GM18511 (cell line): ENCODE measurements at regions not wholly inside any gene's neighbourhood (a gene's known extent, or its start where the extent isn't known, plus 50 kb on each side); places are given as distances from the start of the nearest gene placed in this dataset.
"Not testable (repeated sequence)": the region's sequence is repeated elsewhere in the genome, so short reads cannot be mapped to it uniquely, and the experiment has no call there.

Experiments used
- ATAC-seq: cut with Tn5 transposase; IDR thresholded peaks from one replicate; pipeline ENCODE4 v1.9.1; 2021; ENCODE audit warnings: mild to moderate bottlenecking, moderate library complexity; ENCODE audit not compliant: unreplicated experiment

GRCh38 chr3:147333098-147333497 lies 73.2 kb downstream of the ZIC4 start:
- ATAC-seq, result no peak

- no peak for ATAC-seq
These were observed 77.6 kb downstream of the ZIC4 start for GRCh38 chr3:147328711-147329110.

DNA sequence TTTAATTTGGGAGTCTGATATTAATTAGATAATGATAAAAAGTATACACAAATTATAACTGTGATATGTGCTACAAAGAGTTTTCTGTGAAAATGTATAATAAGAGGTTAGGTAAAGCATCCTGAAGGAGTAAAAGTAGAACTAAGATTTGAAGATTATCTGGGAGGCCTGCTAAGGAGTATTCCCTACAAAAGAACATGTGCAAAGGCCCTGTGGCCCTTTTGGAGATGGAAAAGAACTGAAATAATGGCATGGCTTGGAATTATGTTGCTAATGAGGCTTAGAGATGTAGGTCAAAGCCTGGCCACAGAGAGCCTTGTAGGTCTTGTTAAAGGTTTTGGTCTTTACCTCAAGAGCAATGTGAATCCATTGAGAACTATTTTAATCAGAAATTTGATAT lies 82.0 kb downstream of the ZIC4 start:
- ATAC-seq, result no peak

GRCh38 chr3:147318900-147319299 lies 87.4 kb downstream of the ZIC4 start:
- no peak for ATAC-seq

DNA sequence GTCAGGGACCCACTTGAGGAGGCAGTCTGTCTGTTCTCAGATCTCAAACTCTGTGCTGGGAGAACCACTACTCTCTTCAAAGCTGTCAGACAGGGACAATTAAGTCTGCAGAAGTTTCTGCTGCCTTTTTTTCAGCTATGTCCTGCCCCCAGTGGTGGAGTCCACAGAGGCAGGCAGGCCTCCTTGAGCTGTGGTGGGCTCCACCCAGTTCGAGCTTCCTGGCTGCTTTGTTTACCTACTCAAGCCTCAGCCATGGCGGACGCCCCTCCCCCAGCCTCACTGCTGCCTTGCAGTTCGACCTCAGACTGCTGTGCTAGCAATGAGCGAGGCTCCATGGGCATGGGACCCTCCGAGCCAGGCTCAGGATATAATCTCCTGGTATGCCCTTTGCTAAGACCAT lies 89.3 kb downstream of the ZIC4 start:
- ATAC-seq, result not testable (repeated sequence)

DNA sequence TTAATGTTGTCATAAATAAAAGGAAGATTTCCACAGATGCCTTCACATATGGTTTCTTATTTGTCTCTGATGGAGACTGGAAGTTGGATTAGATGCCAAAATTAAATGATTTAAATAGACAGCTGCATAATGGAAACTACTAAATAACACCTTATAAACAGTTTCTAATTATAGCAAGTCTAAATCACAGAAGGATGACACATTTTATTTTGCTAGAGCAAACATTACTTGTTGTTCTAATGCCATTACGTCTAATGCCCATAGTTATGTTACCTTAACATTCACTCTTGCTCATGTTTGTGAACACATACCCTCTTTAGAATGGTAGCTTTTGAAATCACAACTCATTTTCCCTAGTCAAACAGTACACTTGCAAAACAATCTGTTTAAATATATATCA lies 92.8 kb downstream of the ZIC4 start:
- ATAC-seq, result no peak

DNA sequence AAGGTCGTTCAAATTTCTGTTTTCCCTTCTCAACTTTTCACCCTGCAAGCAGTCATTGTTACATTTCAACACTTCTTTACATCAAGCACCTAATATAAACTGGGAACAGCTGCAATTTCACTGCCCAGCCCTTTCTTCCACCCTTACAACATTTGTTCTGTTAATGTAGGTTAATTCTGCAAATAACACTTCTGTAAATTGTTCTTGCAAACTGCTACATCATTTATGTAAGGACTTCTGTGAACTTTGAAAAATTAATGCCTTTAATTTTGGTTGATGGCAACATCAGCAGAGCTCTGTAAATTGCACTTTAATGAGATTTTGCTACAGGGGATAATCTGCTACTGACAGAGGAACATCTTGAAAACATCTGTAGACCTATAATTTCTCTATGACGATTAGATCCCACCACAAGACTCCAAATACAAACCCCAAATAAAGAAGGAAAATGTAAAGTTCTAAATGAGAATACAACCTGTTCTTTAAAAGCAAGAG lies 93.5 kb downstream of the ZIC4 start:
- no peak for ATAC-seq

- no peak for ATAC-seq
These were observed 94.6 kb downstream of the ZIC4 start for GRCh38 chr3:147311716-147312115.

GRCh38 chr3:147305533-147306250 lies 100.7 kb downstream of the ZIC4 start:
- ATAC-seq, result no peak

- ATAC-seq, result no peak
These were observed 101.6 kb downstream of the ZIC4 start for GRCh38 chr3:147304756-147305155.

DNA sequence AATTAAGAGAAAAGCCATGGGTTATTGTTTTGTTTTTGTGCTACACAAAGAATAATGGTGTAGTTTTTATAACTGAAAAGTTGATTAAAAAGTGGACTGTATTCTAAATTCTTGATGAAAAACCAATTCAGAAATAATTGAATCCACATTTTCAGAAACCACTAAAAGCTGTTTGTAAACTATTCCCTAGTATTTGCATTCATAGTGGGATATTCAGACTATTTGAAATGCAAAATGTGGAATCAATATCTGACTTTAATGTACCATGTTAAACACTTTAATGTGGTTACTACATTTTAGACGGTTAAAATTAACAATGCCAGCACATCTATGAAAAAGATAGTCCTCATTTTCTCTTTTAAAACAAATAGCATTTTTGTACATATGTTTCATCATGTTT lies 104.6 kb downstream of the ZIC4 start:
- no peak for ATAC-seq

DNA sequence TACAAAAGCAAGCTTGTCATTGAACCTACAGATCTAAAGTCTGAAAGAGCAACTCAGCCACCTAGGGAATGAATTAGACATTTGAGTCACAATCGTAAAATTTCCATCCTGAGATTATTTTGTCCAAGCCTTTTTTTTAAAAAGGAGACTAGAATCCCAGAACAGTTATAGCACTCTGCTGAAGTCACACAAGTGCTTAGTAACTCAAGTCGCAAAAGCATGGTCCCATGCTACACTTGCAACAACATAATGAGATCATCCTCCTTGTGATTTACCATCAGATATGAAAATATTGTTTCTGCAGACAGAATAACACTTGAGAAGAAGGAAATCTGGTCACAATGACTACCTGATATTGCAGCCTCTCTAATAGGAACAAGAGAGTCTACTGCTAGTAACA lies 106.7 kb downstream of the ZIC4 start:
- no peak for ATAC-seq

GRCh38 chr3:147298511-147298982 lies 107.8 kb downstream of the ZIC4 start:
- no peak for ATAC-seq

GRCh38 chr3:147297761-147298350 lies 108.5 kb downstream of the ZIC4 start:
- no peak for ATAC-seq

- not testable (repeated sequence) for ATAC-seq
These were observed 119.0 kb downstream of the ZIC4 start for GRCh38 chr3:147287370-147287769.

GRCh38 chr3:147269907-147270306 lies 136.4 kb downstream of the ZIC4 start:
- ATAC-seq, result no peak

- no peak for ATAC-seq
These were observed 138.9 kb downstream of the ZIC4 start for GRCh38 chr3:147267434-147267833.

DNA sequence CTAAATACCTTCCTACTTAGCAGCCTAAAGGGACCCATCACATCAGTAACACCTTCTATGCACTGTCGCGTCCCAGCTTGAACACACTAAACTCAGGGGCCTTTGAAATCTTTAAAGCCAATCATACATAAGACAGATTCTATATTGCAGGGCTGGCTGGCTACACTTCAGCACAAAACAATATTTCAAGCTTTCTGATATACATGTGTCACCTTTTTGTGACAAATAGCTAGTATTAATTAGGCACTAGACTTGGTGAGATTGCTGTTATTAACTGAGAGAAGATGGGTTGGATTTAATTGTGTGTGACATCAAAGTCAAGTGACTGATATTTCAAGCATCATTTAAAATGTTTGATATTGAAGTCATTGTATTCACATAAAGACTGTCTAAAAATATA lies 148.4 kb downstream of the ZIC4 start:
- ATAC-seq, result no peak

GRCh38 chr3:147256739-147257138 lies 149.6 kb downstream of the ZIC4 start:
- ATAC-seq, result no peak

- no peak for ATAC-seq
These were observed 159.4 kb downstream of the ZIC4 start for GRCh38 chr3:147246906-147247305.

DNA sequence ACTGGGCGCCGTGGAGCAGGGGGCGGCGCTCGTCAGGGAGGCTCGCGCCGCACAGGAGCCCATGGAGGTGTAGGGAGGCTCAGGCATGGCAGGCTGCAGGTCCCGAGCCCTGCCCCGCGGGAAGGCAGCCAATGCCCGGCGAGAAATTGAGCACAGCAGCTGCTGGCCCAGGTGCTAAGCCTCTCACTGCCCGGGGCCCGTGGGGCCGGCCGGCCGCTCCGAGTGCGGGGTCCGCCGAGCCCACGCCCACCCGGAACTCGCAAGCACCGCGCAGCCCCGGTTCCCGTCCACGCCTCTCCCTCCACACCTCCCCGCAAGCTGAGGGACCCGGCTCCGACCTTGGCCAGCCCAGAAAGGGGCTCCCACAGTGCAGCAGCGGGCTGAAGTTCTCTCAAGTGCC lies 160.7 kb downstream of the ZIC4 start:
- not testable (repeated sequence) for ATAC-seq

DNA sequence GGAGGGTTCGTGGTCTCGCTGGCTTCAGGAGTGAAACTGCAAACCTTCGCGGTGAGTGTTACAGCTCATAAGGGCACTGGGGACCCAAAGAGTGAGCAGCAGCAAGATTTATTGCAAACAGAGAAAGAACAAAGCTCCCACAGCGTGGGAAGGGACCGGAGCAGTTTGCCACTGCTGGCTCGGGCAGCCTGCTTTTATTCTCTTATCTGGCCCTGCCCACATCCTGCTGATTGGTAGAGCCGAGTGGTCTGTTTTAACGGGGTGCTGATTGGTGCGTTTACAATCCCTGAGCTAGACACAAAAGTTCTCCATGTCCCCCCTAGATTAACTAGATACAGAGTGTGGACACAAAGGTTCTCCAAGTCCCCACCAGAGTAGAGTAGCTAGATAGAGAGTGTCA lies 161.3 kb downstream of the ZIC4 start:
- ATAC-seq, result not testable (repeated sequence)
